ENCODE measurements at regions not wholly inside any gene's neighbourhood (a gene's known extent, or its start where the extent isn't known, plus 50 kb on each side); places are given as distances from the start of the nearest gene placed in this dataset.

GRCh38 chr5:120388016-120388781 lies 75.9 kb upstream of the PRR16 start:
- TF ChIP-seq POLR2A (IDR thresholded peaks at IDR 0.05; ENCODE audit: low read length): no peak
- TF ChIP-seq GATA1 (IDR thresholded peaks at IDR 0.05; ENCODE audit: low read depth, low read length): no peak

All from erythroblast (primary cell).